NCI-H1092 treated with DMSO at 0.1 percent for 48 hours (cell line): ENCODE measurements at regions not wholly inside any gene's neighbourhood (a gene's known extent, or its start where the extent isn't known, plus 50 kb on each side); places are given as distances from the start of the nearest gene placed in this dataset.

ENCODE experiments used
- DNase-seq: peaks from one replicate; lab custom pipeline; 2025; lab: John Stamatoyannopoulos, UW

DNA sequence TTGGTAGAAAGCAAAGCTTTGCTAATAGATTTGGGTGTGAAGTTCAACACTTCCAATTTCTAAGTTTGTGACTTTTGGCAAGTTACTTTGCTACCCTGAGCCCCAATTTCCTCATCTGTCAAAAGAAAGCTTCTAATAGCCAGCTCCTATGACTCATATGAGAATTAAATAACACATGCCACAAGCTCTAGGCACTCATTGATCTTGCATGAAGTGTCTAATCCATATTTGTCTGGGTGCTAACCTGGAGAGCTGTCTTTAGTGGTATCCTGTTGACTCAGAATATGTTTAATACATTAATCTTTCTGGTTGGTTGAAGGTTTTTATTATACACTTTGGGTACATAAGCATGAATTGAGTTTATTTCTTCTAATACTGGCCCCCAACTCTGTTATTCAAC is 188.8 kb downstream of the POSTN start:
- DNase-seq: no peak

DNA sequence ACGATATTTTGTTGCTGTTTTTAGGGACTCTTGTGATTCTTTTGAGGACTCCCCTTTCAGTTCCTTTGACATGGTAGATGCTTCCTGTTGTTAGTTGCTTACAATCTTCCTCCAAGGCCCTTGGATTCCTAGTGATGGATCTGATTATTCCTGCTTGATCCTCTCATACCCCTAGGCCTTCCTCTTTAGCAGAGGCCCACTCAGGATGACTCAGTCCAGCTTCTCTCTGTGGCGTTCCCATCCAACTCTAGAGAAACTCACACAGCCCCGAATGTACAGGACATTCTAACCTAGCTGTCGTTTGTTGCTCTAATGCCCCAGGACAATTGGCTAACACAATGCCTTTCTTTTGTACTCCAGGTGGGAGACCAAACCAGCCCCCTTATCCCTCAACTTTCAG is 191.4 kb downstream of the POSTN start:
- DNase-seq: no peak

DNA sequence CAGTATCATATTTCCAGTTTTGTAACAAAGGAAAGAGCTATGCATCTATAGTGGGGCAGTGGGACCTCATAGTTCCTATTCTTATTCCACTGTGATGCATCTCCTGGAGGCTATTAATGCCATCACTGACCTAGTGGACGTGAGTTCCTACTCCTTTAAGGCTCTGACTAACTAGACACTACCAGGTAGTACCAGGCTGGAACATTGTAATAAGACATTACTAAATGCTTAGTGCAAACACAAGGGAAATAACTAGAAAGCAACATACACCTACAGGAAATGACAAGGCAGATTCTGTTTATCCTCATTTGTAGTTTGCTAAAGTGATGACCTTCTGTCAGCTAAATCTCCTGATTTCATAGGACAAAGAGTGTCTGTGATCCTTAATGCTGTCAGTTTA is 192.5 kb downstream of the POSTN start:
- DNase-seq: no peak

DNA sequence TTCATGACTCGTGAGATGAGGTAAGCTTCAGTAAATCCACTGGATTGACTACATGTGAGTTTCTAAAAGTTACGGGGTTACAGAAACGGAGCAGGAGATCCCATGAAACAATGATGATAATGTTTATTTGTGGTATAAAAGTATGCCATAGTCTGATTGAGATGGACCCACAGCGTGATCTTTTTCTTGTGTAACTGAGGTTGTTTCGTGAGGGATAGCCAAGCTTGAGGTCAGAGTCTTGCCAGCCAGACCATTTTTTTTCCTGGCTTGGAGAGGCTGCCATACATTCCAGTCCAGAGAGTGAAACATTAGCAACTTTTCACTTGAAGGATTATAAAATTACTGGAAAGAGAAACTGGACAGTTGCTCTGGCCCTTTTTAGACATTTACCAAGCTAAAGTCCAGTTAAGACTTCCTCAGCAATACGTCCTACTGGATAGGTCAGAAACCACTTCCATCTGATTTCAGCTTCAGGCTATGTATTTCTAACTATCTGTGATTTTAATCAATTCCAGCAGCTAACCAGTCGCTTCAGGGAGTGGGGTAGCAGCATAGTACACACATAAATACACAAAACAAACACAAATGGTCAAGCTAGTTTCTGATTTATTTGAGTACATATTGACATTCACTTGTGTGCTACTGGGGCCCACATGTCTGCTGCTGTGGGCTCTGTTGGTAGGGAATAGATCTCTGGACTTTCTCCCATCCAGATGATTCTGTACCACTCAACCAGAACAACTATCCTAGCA is 194.6 kb downstream of the POSTN start:
- DNase-seq: no peak

DNA sequence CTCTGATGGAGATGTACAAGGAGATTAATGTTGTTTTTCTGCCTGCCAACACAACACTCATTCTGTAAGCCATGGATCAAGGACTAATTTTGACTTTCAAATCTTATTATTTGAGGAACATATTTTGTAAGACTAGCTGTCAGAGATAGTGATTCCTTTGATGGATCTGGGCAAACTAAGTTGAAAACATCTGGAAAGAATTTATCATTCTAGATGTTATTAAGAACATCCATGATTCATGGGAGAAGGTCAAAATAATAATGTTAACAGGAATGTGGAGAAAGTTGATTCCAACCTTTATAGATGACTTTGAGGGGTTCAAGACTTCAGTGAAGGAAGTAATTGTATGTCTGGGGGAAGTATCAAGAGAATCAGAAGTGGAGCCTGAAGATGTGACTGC is 196.8 kb downstream of the POSTN start:
- DNase-seq: no peak

DNA sequence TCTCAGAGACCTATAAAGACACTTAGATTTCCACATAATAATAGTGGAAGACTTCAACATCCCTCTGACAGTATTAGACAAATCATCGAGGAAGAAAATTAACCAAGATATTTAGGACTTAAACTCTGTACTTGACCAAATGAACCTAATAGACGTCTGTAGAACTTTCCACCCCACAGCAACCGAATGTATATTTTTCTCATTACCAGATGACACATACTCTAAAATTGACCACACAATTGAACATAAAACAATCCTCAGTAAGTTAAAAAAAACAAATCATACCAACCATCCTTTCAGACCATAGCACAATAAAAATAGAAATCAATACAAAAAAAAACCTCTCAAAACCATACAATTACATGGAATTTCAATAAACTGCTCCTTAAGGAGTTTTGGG is 201.0 kb downstream of the POSTN start:
- no peak for DNase-seq

DNA sequence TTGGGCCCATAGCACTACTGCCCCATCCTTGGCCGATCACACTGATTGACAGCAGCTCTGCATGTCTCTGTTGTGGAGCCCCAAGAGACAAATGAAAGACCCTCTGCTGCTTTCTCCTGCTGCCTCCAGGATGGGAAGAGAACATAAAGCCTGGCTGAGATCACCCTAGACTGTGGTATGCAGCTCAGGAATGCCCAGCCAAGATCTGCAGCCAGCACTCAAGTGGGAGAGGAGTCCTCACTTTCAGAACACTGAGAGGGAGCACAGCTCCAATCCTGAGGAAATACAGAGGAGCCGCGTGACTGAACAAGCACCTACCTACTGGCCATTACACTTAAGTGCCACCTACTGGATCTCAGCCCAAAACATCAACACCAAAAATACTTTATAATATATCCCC is 203.0 kb downstream of the POSTN start:
- DNase-seq: no peak

DNA sequence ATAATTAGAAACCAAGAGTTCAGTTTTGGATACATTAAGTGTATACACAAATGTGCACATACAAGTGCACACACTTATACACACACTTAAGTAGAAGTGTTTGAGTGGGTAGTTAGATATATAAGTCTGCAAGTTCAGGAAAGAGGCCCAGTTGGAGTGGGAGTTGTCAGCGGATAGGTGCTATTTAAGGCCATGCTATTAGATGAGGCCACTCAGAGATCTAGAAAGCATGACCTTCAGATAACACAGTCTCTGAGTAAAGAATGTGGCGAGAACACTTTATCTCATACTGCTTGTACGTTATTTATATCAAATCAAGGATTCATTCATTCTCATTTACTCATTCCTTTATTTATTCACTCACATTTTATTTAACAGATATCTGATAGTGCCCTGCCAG is 206.2 kb downstream of the POSTN start:
- no peak for DNase-seq

DNA sequence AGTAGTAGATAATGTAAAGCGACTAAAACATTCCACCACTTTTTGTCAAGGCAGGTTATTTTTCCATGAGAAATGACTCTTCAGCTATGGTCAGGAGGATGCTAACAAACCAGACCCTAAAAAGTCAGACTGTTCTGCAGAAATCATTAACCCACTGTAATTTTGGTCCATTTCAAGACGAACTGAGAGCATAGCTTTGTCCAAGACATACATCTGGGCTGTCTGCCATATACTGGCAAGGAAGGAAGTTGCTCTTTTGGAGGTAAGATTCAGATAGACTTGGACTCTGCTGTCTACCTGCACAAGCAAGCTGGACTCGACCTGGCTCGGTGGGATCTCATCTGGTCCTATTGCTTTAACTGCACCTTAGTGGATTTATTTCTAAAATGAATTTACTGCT is 207.8 kb downstream of the POSTN start:
- DNase-seq: no peak

DNA sequence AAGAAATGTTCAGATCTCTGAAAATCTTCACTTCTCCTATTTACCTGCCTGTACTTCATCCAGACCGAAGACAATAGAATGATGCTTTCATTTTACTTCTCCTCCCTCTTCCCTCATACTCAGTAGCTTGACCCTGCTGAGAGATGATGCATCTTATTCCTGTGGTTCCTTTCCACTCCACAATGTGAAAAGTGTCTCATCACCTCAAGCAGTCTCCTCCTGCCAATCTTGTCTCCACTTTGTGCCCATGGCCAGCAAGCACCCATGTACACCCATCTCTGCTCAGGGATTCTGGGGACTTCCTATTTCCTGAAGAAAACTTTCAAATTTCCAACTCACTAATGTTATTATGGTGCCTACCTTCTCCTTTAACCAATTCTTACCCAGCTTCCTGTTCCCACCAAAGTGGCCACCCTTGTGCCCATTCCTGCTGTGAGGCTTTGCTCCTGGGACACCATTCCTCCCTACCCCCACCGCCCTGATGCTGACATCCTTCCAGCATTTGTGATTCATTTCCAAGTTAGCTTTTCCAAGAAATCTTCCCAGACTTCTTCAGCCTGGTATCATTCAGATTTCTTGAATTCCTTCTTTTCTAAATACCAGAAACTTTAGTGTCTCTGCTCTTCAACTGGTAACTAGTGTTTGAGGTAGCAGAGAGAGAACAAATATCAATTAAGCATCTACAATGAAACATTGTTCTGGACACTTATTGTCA is 212.5 kb downstream of the POSTN start:
- DNase-seq: no peak

DNA sequence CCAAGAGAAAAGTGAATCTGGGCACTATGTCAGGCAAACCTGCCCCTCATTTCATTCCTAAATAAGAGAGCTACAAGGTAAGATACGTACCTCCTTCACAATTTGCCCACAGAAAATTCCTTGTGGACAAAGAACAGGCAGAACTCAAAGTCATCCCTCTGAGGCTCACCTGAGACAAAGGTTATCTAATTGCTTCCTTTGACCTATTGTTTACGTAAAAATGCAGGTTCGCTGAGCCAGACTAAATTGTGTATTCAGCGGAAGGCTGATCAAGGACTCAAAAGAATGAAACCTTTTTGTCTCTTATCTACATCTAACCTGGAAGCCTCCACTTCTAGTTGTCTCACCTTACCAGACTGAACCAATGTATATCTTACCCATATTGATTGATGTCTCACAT is 213.3 kb downstream of the POSTN start:
- DNase-seq: no peak

DNA sequence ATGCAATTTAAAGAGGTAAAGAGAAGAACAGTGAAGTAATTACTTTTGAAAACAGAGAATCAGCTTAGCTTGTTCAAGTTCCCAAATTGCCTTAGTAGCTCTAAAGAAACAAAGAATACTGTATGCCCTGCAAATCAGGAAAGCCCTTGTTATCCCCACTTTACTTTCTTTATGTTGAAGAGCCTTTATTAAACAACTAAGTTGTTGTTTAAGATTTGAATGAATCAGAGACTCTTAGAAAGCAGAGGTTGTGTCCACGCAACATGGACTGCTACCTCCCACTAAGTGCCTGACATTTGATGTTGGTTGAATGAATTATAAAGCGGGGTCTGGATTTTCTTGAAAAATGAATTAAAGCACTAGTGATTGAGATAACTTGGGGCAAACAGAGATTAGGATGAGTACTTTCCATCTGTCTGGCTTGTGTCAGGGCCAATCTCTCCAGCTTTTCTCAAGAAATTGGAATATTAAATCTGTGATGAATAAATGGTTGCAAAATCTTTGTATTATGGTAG is 214.7 kb downstream of the POSTN start:
- DNase-seq: no peak

DNA sequence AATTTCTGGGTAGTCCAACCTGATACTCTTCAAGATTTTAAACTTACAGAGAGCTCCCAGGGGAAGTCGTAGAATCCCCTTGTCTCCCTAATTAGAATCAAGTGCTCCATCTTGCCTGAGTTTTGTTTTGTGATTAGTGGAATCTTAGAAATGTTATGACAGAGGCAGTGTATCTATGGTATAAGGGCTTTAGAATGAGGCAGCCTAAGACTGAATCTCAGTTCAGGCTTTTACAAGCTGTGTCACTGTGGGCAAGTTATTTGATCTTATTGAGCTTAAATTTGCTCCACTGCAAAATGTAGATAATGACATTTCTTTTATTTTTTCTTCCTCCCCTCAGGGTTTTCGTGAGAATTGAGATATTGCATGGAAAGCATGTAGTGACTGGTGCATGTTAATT is 215.5 kb downstream of the POSTN start:
- no peak for DNase-seq

DNA sequence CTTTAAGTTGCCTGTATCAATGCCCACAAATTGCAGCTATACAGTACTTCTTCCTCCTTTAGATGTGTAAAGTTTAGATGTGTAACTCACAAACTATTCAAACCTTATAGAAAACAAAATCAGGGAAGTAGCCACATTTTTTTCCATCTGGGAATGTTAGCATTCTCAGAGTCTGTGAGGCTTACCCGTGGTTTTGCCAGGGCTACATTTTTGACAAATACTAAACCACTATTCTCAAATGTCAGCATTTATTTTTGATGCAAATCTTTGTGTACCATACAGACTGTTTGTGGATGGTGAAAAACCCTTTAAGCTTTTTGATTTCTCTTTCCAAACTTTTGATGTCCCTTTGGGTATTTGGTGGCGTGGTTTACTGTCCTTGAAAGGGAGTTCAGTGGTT is 216.4 kb downstream of the POSTN start:
- no peak for DNase-seq

DNA sequence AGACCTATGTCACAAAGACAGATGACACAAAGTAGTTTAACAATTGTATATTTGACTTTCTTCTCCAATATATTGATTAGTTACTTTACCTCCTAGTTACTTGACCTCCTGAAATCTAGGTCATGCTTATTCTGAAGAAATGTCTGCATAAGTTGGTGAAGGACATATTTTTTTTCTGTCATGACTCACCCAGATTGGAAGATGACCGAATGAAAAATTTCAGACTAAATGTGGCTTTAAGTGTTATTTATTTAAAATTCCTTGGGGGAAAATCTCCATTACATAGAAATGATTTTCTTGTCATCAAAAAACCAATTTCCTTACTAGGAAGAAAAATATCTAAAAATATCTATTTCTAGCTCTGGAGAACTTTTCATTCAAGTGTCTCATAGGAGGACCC is 217.1 kb downstream of the POSTN start:
- DNase-seq: no peak

DNA sequence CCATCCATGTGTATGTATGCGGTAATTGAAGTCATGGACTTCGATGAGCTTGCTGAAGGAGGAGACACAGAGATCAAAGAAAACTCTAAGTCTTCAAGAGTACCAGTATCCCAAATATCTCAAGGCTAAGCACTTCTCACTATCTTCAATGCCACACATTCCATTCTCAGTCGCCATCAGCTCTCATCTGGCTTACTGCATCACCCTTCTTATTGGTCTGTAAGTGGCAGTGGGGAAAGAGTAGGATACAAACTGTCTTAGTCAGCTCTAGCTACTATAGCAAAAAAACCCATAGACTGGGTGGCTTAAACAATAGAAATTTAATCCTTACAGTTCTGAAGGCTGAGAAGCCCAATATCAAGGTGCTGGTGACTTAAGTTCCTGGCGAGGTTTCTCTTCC is 218.7 kb downstream of the POSTN start:
- no peak for DNase-seq

DNA sequence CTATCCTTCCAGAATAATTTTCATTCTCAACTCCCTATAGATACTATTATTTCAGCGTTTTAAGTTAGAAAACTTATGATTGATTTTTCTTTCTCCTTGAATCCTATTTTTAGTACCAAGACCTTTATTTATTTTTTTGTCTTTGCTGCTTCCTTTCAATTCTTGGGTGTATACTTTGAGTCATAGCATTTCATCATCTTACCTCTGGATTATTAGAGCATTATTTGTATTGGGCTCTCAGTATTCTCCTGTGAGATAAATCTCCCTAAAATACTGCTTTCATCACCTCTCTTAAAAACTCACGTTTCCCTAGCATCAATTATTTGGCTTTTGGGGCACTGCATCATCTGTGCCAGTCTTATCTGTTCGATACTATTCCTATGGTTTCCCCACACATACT is 222.8 kb downstream of the POSTN start:
- DNase-seq: no peak

DNA sequence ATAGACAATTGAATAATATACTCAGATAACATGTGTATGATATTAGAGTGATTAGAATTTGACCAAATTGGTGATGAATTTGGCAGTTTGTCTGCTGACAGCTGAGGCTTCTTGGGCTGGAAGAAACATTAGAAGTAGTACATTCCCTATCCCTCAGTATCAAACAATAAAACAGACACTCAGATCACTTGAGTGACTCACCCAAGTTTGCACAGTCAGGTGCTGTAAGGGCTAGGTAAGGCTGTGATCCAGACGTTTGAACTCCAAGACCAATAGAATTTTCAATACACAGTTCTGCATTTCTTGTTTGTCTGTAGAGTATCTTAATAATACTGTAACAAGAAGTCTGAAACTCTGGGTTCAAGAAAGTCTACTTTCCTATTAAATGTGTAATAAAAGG is 223.5 kb downstream of the POSTN start:
- DNase-seq: no peak

DNA sequence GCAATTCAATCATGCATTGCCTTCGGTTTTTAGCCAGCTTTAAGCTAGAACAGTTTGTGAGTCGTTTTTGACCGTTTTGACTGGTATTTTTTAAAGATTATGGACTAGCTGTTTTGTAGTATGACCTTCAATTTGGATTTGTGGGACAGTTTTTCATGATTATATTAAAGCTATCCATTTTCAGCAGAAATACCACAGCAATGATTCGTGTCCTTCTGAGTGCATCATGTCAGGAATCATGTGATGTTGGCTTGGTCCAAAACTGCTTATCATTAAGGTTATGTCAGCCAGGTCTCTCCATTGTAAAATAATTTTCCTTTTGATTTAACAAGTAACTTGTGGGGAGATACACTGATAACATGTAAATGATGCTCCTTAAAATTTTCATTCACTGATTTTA is 229.0 kb downstream of the POSTN start:
- DNase-seq: no peak

DNA sequence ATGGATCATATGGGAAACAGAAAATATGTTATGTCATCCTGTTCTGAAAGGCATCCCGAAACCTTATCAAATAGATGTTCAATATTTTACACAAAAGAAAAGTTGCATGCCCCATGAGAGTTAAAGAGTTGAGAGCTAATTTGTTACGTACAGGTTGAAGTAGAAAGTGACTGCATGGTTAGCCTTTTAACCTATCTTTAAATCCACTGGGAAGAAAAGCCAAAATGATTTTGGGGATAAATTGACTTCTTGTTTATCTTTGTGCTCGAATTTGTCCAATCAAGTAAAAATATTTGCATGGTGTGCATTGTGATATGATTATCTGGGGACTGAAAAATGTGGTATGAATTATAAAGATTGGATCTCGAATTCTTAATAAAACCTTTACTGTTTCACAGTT is 230.1 kb downstream of the POSTN start:
- DNase-seq: no peak

DNA sequence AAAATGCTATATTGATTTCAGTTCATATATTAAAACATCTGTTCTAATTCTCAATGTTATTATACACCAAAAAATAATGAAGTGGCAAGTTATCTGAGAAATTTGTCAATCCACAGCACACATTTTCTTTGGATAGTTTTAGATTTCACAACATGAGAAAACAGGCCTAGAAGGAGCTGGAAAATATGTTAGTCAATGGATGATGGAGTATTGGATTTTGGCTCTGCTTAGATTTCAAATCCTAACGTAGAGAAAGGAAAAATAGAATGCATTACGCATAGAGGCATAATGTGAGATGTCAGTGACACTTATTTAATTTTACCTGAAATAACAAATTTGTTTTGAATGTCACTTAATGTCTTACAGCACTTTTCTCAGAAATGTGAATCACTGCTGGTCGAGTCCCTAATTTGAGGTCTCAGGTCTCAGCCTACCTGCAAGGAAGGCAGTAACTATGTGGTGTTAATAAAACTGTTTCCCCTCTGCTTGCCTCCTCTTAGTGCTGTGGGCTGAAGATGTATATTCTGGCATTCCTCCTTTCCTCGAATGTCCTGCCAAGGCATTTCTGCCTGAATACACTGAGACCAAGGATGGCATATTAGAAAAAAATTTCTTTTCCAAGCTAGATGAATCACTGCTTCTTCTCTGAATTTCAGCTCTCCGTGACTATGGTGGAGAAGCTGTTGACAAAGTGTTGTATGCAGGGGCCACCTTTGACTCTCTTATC is 232.4 kb downstream of the POSTN start:
- no peak for DNase-seq

DNA sequence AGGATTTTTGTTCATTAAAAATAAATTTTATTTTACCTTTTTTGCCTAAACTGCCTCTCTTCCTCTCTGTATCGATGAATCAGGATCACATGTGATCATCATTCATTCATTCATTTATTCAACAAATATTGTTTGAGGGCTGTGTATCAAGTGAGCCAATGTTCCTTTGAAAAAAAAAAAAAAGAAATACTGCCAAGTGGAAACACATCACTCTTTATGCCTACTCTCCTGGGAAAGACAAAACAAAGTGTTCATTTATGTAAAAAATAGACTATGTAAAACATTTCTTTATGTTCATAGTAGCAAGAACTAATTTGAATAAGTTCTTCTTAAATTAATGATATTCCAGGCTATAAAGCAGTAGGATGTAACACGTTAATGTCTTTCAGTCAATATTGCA is 233.1 kb downstream of the POSTN start:
- DNase-seq: no peak

DNA sequence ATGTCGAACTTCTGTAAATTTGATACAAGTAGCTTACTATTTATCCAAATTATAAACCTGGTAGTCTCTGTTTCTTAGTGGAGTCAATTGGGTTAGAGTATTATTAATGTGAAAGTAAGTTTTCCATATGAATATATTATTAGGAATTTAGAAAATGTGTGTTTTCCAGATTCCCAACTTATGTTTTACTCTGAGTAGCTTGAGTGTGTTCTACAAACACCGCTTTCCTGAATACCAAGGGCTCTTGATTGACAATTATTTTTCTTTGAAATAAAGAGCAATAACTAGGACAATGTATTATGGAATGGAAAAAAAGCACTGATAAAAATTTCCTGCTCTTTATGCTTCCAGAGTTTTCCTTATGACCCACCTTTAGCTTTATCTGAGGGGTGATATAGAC is 233.6 kb downstream of the POSTN start:
- DNase-seq: no peak
